Stimulated activated CD8-positive, alpha-beta memory T cell treated with anti-CD3 and anti-CD28 coated beads, Interleukin-15, amount 100 ng/mL, for 1 hour (primary cell): ENCODE measurements at regions not wholly inside any gene's neighbourhood (a gene's known extent, or its start where the extent isn't known, plus 50 kb on each side); places are given as distances from the start of the nearest gene placed in this dataset.
A peak's percentile ranks its signal among the peaks of the same experiment; 100 is the strongest.

Experiments used
- DNase-seq: peaks from one replicate; pipeline ENCODE4 v3.0.0-alpha.2; 2020; ENCODE audit warnings: low read depth

DNA sequence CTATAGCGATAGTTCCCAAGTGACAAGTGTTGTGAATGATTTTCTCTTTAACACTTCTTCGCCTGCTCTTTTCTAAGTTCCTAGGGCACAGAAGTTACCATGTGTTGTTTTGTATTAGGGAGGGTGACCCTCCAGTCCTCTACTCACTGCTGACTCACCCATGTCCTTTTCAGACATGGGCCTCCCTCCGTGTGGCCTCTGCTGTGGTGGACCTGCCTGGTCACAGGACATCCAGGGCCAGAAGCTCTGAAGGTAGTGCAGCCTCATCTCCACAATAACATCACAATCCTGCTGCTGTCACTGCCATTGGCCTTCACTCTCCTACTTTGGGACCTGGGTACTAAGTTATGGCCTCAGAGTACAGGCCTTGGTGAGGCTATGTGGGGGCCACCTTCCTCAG lies 87.1 kb upstream of the TNFAIP3 start:
- DNase-seq, result no peak

- no peak for DNase-seq
Observed at GRCh38 chr6:137780447-137781034, 86.5 kb upstream of the TNFAIP3 start.

GRCh38 chr6:137781639-137782038 lies 85.4 kb upstream of the TNFAIP3 start:
- no peak for DNase-seq

DNA sequence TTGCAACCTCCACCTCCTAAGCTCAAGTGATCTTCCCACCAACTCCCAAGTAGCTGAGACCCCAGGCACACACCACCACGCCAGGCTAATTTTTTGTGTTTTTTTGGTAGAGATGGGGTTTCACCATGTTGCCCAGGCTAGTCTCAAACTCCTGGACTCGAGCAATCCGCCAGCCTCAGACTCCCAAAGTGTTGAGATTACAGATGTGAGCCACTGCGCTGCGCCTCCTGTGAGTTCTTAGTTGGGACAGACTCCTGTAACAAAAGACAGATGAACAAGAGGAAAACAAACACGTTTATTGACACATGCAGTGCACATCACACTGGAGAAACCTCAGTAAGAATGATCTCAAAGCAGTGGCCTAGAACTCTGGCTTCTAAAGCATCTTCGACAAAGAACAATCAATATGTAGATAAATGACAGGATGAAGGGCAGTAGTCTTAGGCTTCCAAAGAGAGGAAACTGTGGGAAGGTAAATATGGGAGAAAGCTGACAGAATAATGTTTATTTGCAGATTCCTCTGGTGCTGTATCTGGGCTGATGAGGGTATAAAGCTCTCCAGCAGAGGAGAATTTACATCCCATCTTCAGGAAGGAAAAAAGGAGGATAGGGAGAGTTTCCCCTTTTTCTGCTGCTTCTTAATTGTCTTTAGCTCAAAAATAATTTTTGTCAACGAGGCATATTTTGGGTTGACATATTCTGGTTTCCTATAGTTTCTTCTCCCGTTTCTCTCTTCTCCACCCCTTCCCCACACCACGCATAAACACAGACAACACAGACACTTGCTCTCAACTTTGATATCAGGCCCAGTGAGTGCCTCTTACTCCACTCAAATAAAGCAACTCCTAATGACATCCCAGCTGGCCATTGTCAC lies 84.7 kb upstream of the TNFAIP3 start:
- DNase-seq, result no peak

DNA sequence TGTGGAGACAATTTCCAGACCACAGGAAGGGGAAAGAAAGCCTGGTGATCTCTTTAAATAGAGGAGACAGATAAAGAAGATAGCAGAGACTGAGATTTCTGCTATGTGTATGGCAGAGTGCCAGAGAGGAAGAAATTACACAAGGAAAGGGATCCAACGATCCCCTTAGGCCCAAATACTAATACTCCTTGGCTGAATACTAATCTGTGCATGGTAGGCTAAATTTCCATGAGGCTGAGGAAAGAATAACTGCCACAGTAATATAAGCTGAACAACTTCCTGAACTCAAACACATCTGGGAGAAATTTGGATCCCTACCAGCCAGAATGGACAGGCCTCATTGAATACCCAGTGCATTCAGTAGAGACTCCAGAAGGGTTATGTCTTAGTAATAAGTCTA lies 83.3 kb upstream of the TNFAIP3 start:
- DNase-seq, result no peak

GRCh38 chr6:137784583-137784982 lies 82.5 kb upstream of the TNFAIP3 start:
- no peak for DNase-seq

DNA sequence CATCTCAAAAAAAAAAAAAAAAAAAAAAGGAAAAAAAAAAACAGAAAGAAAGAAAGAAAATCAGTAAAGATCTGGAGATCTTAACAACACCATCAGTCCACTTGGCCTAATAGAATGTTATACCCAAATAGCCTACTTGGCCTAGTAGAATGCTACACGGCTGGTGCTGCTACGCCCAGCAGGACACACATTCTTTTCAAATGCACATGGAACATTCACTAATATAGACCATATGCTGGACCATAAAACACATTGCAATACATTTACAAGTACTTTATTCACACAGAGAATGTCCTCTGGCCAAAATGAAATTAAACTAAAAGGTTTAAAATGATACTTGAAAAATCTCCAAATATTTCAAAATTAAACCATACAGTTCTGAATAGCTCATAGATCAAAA lies 80.0 kb upstream of the TNFAIP3 start:
- DNase-seq, result no peak

- no peak for DNase-seq
Observed at GRCh38 chr6:137788248-137788647, 78.8 kb upstream of the TNFAIP3 start.

- no peak for DNase-seq
Observed at GRCh38 chr6:137791281-137792159, 75.5 kb upstream of the TNFAIP3 start.

DNA sequence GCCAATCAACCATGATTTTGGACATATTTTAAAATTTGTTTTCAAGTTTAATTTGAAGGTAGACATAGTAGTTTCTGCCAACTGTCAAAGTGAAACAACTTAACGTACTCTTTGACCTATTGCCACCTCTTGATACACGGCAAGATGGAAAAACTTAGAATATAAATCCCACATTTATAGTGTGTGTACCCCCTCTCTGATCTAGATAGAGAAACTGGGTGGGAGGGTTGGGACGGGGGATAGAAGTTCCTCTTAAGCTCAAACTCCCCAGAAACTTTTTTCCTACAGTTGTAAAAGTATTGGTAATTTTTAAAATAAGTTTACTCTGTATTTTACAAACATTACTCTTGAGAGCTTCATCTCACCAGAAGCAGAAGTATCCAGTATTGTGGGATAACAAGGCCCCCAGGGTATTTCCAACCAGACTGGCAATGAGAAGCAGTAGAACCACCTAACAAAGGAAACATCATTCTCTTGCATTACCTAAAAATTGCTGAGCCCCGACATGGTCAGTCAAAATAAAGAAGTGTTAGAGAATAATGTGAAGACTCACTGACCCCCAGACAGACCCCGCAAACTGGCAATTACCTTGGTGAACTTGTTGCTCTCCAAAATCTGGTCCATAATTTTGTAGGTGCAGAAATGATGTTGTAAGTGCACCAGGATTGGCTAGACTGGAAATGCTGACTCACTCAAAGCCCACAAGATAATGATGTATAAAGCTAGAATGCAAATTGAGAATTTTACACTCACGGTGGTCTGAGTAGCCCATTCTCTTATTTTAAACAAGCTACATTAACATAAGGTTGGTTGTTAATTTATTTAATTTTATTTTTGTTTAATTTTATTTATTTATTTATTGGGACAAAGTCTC lies 74.7 kb upstream of the TNFAIP3 start:
- DNase-seq, result no peak

DNA sequence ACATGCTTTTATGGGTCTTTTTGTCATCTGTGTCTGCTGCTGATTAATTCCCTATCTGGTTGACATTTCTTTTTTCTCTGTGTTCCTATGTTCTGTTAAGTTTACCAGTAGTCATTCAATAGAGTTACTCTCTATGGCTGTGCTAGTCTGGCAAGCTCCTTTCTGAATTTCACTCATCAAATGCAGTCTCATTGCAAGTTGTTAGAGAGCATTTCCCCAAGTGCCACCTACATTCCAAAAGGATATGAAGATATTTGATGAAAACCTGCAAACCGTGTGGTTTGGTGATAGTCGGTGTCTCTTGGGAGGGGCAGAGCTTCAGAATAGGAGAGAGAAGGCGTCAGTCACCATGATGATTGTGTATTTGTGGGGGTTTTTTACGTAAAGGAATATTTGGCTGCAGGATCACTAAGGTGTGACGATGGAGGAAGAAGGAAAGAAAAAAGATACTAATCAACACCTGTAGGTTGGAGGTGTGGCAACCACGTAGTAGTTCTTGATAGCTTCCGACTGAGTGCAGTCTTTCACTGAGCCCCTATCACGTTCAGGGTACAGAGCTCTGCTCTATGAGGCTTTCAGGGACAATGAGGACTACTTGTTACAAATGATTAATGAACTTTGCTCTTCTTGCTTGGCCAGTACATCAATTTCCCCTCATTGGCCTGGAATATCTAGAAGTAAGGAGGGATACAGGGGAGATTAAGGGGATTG lies 73.1 kb upstream of the TNFAIP3 start:
- DNase-seq, result no peak

DNA sequence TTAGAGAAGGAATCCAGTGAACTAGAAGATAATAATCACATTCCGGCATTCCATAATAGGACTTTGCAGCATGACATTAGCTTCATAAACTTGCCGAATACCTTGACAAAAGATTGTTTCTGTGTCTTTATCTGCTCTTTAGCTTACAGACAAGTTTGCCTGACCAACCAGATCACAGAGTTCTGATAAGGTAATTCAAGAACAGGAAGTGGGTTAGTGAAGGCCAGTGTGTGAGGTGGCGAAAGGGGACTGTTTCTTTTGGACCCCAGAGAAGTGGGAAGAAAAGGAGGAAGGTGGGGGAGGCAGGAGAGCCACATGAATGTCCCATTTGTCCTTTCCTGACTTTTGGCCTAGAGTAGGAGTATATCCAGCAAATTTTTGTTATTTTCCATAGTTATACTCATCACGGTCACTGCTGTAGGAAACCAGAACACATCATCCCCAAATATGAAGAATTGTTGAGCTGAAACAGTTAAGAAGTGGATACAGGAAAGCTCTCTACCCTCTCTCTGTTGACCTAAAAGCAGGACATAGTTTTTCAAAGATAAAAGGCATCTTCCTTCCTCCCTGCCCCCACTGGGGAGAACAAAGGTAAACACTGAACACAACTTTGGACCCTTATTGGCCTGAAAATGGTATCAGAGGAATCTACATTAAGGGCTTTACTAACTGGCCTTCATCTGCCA lies 72.4 kb upstream of the TNFAIP3 start:
- DNase-seq, result no peak

DNA sequence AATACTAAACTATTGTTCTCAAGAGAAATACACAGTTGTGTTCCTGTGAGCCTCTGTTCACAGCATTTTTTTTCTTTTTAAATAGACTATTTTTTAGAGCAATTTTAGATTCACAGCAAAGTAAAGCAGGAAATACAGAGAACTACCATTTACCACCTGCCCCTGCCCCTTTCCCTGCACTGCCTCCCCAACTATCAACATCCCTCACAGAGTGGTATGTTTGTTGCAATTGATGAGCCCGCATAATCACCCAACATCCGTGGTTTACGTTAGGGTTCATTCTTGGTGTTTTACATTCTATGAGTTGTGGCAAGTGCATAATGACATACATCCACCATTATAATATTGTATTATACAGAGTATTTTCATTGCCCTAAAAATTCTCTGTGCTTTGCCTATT lies 71.6 kb upstream of the TNFAIP3 start:
- no peak for DNase-seq

DNA sequence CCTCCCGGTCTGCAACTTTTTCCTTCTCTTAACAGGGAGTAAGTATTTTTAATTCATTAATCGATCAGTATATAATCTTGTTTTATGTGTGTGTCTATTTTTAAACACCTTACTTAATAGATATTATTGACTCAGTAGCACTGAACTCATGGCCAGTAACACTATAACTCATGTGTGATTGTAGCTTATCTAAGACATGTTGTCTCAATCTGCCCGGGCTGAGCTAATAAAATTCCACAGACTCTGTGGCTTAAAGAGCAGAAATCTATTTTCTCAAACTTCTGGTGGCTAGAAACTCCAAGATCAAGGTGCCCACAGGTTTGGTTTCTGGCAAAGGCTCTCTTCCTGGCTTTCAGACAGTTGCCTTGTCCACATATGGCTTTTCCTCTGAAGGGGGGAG lies 68.8 kb upstream of the TNFAIP3 start:
- no peak for DNase-seq

DNA sequence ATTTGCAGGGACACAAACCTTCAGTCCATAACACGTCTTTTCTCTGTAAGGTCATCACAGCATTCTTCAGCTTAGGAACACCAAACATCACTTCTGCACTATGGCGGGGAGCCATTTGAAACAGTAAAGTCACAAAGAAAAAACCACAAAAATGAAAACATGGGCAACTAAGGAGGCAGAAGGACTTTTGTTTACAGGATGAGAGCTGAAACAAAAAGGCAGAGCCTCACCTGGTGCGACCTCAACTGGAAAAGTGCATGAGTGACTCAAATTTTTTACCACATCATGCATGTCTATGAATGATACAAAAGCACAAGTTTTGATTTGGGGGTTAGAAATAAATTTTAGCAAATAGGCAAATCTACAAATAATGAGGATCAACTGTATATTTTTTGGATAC lies 68.2 kb upstream of the TNFAIP3 start:
- no peak for DNase-seq

DNA sequence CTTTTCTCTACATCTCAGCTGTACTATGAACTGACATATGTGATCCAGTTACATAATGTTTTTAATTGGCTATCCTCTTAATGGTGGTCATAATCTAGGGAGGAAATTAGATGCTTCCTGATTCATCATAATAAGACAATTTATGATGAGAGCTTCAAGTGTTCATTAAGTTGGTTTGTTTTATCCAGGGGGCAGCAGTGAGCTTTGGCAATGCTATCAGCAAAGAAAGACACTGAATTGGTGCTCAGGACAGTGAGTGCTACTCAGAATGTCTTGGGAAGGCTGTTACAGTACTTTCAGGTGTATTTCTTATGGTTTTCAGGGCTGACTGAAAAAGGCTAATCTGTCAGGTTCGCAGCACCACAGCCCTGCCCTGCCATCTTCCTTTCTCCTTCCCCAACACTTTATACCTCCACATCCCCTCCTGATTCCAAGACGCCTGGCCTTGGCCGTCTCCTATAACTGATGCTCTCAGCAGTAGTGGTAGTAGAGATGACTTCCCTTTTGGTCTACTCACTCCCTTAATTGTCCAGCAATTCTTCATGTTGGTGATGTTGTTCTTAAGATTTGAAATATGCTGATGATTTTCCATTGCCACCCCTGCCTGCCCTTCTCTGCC lies 67.0 kb upstream of the TNFAIP3 start:
- peak; percentile 26 for DNase-seq

DNA sequence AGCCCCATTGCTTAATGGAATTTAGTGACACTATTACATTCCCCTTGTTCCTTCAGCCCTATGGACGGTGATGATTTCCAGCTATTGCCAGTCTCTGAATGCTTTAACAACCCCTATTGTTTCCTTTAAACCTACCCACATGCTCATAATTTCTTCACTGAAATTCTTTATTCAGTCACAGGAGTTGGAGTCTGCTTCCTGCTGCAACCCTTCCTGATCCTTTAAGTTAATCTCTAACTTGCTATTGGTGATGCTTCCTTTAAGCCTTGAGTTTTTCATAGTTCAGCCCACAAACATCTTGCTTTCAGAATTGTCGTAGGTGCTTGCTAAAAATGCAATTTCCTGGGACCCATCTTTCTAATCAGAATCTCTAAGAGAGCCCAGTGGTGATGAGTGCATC lies 66.3 kb upstream of the TNFAIP3 start:
- DNase-seq, result no peak

GRCh38 chr6:137801352-137802114 lies 65.5 kb upstream of the TNFAIP3 start:
- DNase-seq, result no peak
